DND-41 (cell line): ENCODE measurements at regions not wholly inside any gene's neighbourhood (a gene's known extent, or its start where the extent isn't known, plus 50 kb on each side); places are given as distances from the start of the nearest gene placed in this dataset.

Source experiments
- EZH2 ChIP-seq: IDR thresholded peaks from 3 replicates; pipeline ENCODE4 v1.6.1; 2012; ENCODE audit warnings: borderline replicate concordance, low read depth, mild to moderate bottlenecking, moderate library complexity, low read length, inconsistent platforms; ENCODE audit not compliant: severe bottlenecking
- TF ChIP-seq, protein P1 (sequence below): IDR thresholded peaks from 2 replicates; pipeline ENCODE4 v1.5.1; 2012; ENCODE audit warnings: borderline replicate concordance, low read length, moderate library complexity, mild to moderate bottlenecking; ENCODE audit not compliant: poor library complexity, severe bottlenecking; ENCODE audit errors: extremely low read depth

- TF ChIP-seq, protein P1, sequence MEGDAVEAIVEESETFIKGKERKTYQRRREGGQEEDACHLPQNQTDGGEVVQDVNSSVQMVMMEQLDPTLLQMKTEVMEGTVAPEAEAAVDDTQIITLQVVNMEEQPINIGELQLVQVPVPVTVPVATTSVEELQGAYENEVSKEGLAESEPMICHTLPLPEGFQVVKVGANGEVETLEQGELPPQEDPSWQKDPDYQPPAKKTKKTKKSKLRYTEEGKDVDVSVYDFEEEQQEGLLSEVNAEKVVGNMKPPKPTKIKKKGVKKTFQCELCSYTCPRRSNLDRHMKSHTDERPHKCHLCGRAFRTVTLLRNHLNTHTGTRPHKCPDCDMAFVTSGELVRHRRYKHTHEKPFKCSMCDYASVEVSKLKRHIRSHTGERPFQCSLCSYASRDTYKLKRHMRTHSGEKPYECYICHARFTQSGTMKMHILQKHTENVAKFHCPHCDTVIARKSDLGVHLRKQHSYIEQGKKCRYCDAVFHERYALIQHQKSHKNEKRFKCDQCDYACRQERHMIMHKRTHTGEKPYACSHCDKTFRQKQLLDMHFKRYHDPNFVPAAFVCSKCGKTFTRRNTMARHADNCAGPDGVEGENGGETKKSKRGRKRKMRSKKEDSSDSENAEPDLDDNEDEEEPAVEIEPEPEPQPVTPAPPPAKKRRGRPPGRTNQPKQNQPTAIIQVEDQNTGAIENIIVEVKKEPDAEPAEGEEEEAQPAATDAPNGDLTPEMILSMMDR, result no peak
- TF ChIP-seq EZH2, result no peak
Observed at GRCh38 chr11:21911061-21911460, 281.8 kb upstream of the ANO5 start.
